ENCODE measurements at regions not wholly inside any gene's neighbourhood (a gene's known extent, or its start where the extent isn't known, plus 50 kb on each side); places are given as distances from the start of the nearest gene placed in this dataset.

DNA sequence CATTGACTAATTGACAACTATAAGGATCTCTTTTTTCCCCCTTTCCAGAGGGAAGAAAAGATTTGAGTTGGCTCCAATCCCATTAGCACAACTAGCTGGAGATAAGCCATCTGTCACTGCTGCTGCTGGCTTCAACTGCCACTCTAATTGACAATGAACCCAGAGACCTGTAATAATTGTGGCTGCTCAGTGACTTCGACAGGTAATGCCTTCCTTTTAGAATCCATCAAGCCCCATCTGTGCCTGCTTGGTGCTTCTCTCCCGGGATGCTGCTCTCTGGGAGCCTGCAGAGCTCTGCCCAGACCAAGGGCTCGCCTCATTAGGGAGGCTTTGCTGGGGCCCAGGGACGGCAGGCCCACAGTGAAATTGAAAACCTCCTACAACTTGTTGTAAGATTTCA, 376.7 kb upstream of the SOX11 start:
- no peak overlapping the region for H3K27ac Mint-ChIP-seq
- H3K4me3 Mint-ChIP-seq = no peak overlapping the region
- H3K4me1 Mint-ChIP-seq (ENCODE audit: low read depth) = no peaks in the 10 kb centered on the region
- peaks cover 0 to 7% of the 10 kb centered on the region in 2 experiments for H3K9me3 ChIP-seq (ENCODE audit: control insufficient read depth in 1 of 2, insufficient read depth in 1 of 2, low read length in 2 of 2)
- ChIA-PET CTCF (no interaction called here), POLR2A (no interaction called here)
- no peak overlapping the region for H3K4me3 ChIP-seq (ENCODE audit: low read length)
- ATAC-seq (ENCODE audit: poor library complexity) = no peak
- no peaks in the 10 kb centered on the region for H3K36me3 ChIP-seq (ENCODE audit: insufficient read depth, low read length)
- intact Hi-C loops (cut with DNase I, micrococcal nuclease) = no loop called here
- no peaks in the 10 kb centered on the region for H3K9me3 Mint-ChIP-seq
- no peaks in the 10 kb centered on the region for H3K4me1 ChIP-seq (ENCODE audit: insufficient read depth, low read length)
- no peaks in the 10 kb centered on the region for H3K36me3 Mint-ChIP-seq (ENCODE audit: low read depth)
- no peak for TF ChIP-seq CTCF (IDR thresholded peaks at IDR 0.05)
- H3K27me3 Mint-ChIP-seq = no peaks in the 10 kb centered on the region
- DNase-seq = no peak
- H3K27me3 ChIP-seq (ENCODE audit: control insufficient read depth in 1 of 2, insufficient read depth in 2 of 2, low read length in 2 of 2) = no peaks in the 10 kb centered on the region
- no peak overlapping the region for H3K27ac ChIP-seq (ENCODE audit: low read depth in 1 of 2, low read length in 2 of 2)

DNA sequence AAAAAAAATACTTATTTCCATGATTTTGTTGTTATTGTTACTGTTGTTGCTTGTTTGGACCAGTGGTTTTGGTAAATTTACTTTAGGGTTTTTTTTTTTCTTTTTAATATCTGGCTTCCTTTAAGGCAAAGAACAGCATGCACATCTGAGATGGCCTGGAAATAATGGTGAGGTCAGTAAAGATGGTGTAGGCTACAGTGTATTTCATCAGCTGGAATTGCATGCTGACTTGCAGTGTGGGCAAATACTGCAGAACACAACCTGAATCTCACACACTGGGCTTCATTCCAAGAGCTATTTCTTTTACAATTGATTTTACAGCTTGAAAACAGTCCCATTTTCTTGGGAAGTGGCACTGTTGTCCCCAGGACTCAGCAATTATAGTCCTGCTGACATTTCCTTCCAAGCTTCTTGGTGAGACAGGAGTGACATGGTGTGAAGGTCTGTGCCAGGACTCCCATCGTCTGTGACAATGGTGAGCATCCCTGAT, 376.1 kb upstream of the SOX11 start:
- ChIA-PET POLR2A (no interaction called here), CTCF (no interaction called here)
- no peak for DNase-seq
- H3K36me3 Mint-ChIP-seq (ENCODE audit: low read depth) = no peaks in the 10 kb centered on the region
- ATAC-seq (ENCODE audit: poor library complexity) = no peak
- peaks cover 2% of the 10 kb centered on the region for H3K9me3 Mint-ChIP-seq
- Histone ChIP-seq H3K9me3 (ENCODE audit: control insufficient read depth in 1 of 2, insufficient read depth in 1 of 2, low read length in 2 of 2) (peaks cover 0 to 7% of the 10 kb centered on the region in 2 experiments), H3K36me3 (ENCODE audit: insufficient read depth, low read length) (no peaks in the 10 kb centered on the region), H3K27me3 (ENCODE audit: control insufficient read depth in 1 of 2, insufficient read depth in 2 of 2, low read length in 2 of 2) (no peaks in the 10 kb centered on the region), H3K4me1 (ENCODE audit: insufficient read depth, low read length) (no peaks in the 10 kb centered on the region), H3K27ac (ENCODE audit: low read depth in 1 of 2, low read length in 2 of 2) (no peak overlapping the region), H3K4me3 (ENCODE audit: low read length) (no peak overlapping the region)
- H3K27me3 Mint-ChIP-seq = no peaks in the 10 kb centered on the region
- no peak overlapping the region for H3K4me3 Mint-ChIP-seq
- no peak overlapping the region for H3K27ac Mint-ChIP-seq
- intact Hi-C loops (cut with DNase I, micrococcal nuclease) = no loop called here
- H3K4me1 Mint-ChIP-seq (ENCODE audit: low read depth) = no peaks in the 10 kb centered on the region
- TF ChIP-seq CTCF (IDR thresholded peaks at IDR 0.05) = no peak

- Histone ChIP-seq H3K9me3 (ENCODE audit: control insufficient read depth in 1 of 2, insufficient read depth in 1 of 2, low read length in 2 of 2) (peaks cover 0 to 7% of the 10 kb centered on the region in 2 experiments), H3K27me3 (ENCODE audit: control insufficient read depth in 1 of 2, insufficient read depth in 2 of 2, low read length in 2 of 2) (no peaks in the 10 kb centered on the region), H3K4me1 (ENCODE audit: insufficient read depth, low read length) (no peaks in the 10 kb centered on the region), H3K36me3 (ENCODE audit: insufficient read depth, low read length) (no peaks in the 10 kb centered on the region), H3K27ac (ENCODE audit: low read depth in 1 of 2, low read length in 2 of 2) (no peak overlapping the region), H3K4me3 (ENCODE audit: low read length) (no peak overlapping the region)
- Mint-ChIP-seq H3K4me3 (no peak overlapping the region), H3K36me3 (ENCODE audit: low read depth) (no peaks in the 10 kb centered on the region), H3K27ac (no peak overlapping the region), H3K4me1 (ENCODE audit: low read depth) (no peaks in the 10 kb centered on the region), H3K27me3 (no peaks in the 10 kb centered on the region), H3K9me3 (peaks cover 2% of the 10 kb centered on the region)
- ChIA-PET POLR2A (no interaction called here), CTCF (no interaction called here)
- TF ChIP-seq CTCF (IDR thresholded peaks at IDR 0.05) = no peak
- DNase-seq = no peak
- no peak for ATAC-seq (ENCODE audit: poor library complexity)
- intact Hi-C loops (cut with DNase I, micrococcal nuclease) = no loop called here
Measured at GRCh38 chr2:5319493-5319892, 372.7 kb upstream of the SOX11 start.

All from CD4-positive, alpha-beta T cell (primary cell).